Neural cell (in vitro differentiated cells): ENCODE measurements at regions not wholly inside any gene's neighbourhood (a gene's known extent, or its start where the extent isn't known, plus 50 kb on each side); places are given as distances from the start of the nearest gene placed in this dataset.

Experiments used
- EP300 ChIP-seq: fragments of 450-650 bp; conservative IDR thresholded peaks from 2 replicates; pipeline ENCODE4 v1.6.1; 2014; ENCODE audit warnings: antibody characterized with exemption, mild to moderate bottlenecking, moderate library complexity; ENCODE audit not compliant: poor library complexity, severe bottlenecking
- EZH2 ChIP-seq: fragments of 200-600, 300-800 bp; shearing (Covaris generic), sonication (generic); IDR thresholded peaks from 2 replicates; pipeline ENCODE4 v1.6.1; 2014; ENCODE audit warnings: antibody characterized with exemption, low read length, borderline replicate concordance, mild to moderate bottlenecking; ENCODE audit not compliant: insufficient read depth, poor library complexity, severe bottlenecking
- MXI1 ChIP-seq: fragments of 450-650 bp; conservative IDR thresholded peaks from 2 replicates; pipeline ENCODE4 v1.6.1; 2014; ENCODE audit warnings: antibody characterized with exemption, mild to moderate bottlenecking; ENCODE audit not compliant: poor library complexity, severe bottlenecking
- POLR2AphosphoS5 ChIP-seq: IDR thresholded peaks from 2 replicates; pipeline ENCODE4 v1.6.1; 2012
- RAD21 ChIP-seq: fragments of 450-650 bp; conservative IDR thresholded peaks from 2 replicates; pipeline ENCODE4 v1.6.1; 2014; ENCODE audit warnings: antibody characterized with exemption, mild to moderate bottlenecking, moderate library complexity
- TAF1 ChIP-seq: IDR thresholded peaks from 2 replicates; pipeline ENCODE4 v1.6.1; 2012; ENCODE audit warnings: low read depth
- TF ChIP-seq, protein P1 (sequence below): fragments of 450-650 bp; IDR thresholded peaks from 2 replicates; pipeline ENCODE4 v1.5.1; 2014; ENCODE audit warnings: antibody characterized with exemption, mild to moderate bottlenecking, moderate library complexity; ENCODE audit not compliant: poor library complexity, severe bottlenecking

DNA sequence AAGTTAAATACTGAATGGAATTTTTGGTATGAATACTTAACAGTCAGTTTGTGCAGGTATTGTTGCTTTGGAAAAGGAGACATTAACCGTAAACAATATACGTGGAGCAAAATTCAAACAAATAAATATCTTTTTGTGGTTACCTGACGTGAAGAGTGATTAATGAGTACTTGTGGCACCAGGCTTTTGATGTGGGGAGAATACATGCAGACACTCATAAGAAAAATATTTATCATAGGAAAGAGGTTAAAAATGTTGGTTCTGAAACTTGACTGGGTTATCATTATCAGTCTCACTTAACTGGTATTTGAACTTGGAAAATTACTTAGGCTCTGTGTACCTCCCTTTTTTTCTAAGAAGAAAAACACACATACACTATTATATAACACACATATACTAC, 136.4 kb upstream of the NDST4 start:
- TF ChIP-seq, protein P1, sequence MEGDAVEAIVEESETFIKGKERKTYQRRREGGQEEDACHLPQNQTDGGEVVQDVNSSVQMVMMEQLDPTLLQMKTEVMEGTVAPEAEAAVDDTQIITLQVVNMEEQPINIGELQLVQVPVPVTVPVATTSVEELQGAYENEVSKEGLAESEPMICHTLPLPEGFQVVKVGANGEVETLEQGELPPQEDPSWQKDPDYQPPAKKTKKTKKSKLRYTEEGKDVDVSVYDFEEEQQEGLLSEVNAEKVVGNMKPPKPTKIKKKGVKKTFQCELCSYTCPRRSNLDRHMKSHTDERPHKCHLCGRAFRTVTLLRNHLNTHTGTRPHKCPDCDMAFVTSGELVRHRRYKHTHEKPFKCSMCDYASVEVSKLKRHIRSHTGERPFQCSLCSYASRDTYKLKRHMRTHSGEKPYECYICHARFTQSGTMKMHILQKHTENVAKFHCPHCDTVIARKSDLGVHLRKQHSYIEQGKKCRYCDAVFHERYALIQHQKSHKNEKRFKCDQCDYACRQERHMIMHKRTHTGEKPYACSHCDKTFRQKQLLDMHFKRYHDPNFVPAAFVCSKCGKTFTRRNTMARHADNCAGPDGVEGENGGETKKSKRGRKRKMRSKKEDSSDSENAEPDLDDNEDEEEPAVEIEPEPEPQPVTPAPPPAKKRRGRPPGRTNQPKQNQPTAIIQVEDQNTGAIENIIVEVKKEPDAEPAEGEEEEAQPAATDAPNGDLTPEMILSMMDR: no peak
- no peak for TF ChIP-seq EP300
- TF ChIP-seq EZH2: no peak
- no peak for TF ChIP-seq RAD21
- no peak for TF ChIP-seq MXI1
- no peak for TF ChIP-seq TAF1
- TF ChIP-seq POLR2AphosphoS5: no peak
